ENCODE measurements at regions not wholly inside any gene's neighbourhood (a gene's known extent, or its start where the extent isn't known, plus 50 kb on each side); places are given as distances from the start of the nearest gene placed in this dataset.

- TF ChIP-seq CTCF (IDR thresholded peaks at IDR 0.05; ENCODE audit: low read depth, low read length): no peak
- TF ChIP-seq EZH2phosphoT487 (IDR thresholded peaks at IDR 0.05; ENCODE audit: low read depth): no peak
These were observed 588.3 kb upstream of the PBX1 start for GRCh38 chr1:163970699-163971098.
